Activated CD8-positive, alpha-beta memory T cell treated with anti-CD3 and anti-CD28 coated beads, Interleukin-2, amount 50 U/mL, for 1 hour (primary cell): ENCODE measurements at regions not wholly inside any gene's neighbourhood (a gene's known extent, or its start where the extent isn't known, plus 50 kb on each side); places are given as distances from the start of the nearest gene placed in this dataset.
"Not testable (repeated sequence)": the region's sequence is repeated elsewhere in the genome, so short reads cannot be mapped to it uniquely, and the experiment has no call there.

Source experiments
- DNase-seq: peaks from one replicate; pipeline ENCODE4 v3.0.0-alpha.2; 2020; ENCODE audit errors: extremely low read depth

DNA sequence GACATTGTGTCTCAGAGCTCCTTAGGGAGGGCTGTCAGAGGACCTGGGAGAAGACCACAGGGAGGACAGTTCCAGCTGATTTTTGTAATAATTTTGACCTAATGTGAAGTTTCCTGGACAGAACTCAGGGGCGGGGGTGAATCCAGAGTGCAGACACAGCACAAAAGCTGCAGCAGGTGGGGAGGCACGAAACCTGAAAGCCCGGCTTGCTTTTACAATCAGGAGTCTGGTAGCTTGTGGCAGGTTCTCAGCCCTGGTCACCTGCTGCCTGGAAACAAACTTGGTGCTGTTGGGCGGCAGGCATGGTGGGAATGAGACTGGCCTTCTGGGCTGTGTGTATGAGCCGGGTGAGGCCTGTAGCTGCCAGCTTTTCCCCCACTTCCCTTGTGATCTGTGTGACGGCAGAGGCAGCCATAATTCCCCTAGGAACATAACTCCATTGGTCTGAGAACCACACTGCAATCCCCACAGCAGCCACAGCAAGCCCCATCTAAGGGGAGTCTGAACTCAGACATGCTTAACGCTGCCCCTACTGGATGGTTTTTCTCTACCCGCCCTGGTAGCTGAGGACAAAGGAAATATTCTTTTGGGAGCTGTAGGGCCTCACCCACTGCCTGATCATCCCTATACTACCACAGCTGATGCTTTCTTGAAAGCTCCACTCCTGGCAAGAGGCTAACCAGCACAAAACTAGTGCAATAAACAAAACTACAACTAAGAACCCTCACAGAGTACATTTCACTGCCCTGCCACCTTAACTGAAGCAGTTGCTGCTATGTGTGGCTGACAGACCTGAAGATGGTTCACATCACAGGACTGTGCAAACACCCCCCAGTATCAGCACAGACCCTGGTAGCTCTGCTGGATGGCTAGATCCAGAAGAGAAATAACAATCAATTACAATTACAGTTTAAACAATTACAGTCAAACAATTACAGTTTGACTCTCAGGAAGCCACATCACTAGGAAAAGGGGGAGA, 1055.1 kb upstream of the GJE1 start:
- DNase-seq, result no peak

DNA sequence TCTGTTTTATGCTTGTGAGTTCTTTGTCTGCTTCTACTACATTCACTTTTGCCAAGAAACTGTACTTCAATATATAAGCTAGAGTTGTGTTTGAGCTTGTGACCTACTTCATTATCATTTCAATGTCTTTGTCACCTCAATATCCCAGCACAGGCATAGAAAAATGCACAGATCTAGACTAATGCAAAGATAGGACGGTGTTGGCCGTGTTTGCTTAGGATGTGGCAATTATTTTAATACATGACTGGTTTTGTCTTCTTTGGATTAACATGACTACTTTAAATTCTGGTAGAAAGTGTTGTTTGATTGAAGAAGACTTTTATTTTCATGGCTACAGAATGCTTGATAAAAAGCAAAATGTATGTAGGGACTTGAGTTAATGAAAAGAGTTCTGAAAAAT, 1075.0 kb upstream of the GJE1 start:
- no peak for DNase-seq

GRCh38 chr6:141056945-141057625, 1075.6 kb upstream of the GJE1 start:
- no peak for DNase-seq

- no peak for DNase-seq
Measured at GRCh38 chr6:141050471-141050870, 1082.3 kb upstream of the GJE1 start.

GRCh38 chr6:141048451-141048850, 1084.3 kb upstream of the GJE1 start:
- DNase-seq, result no peak

DNA sequence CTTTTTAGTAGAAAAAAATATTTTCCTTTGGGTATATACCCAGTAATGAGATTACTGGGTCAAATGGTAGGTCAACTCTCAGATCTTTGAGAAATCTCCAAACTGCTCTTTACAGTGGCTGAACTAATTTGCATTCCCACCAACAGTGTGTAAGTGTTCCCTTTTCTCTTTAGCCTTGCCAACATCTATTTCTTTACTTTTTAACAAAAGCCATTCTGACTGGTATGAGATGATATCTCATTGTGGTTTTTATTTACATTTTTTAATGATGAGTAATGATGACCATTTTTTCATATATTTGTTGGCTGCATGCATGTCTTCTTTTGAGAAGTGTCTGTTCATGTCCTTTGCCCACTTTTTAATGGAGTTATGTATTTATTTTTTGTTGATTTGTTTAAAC, 1086.2 kb upstream of the GJE1 start:
- not testable (repeated sequence) for DNase-seq

- no peak for DNase-seq
Measured at GRCh38 chr6:141041596-141042087, 1091.1 kb upstream of the GJE1 start.

DNA sequence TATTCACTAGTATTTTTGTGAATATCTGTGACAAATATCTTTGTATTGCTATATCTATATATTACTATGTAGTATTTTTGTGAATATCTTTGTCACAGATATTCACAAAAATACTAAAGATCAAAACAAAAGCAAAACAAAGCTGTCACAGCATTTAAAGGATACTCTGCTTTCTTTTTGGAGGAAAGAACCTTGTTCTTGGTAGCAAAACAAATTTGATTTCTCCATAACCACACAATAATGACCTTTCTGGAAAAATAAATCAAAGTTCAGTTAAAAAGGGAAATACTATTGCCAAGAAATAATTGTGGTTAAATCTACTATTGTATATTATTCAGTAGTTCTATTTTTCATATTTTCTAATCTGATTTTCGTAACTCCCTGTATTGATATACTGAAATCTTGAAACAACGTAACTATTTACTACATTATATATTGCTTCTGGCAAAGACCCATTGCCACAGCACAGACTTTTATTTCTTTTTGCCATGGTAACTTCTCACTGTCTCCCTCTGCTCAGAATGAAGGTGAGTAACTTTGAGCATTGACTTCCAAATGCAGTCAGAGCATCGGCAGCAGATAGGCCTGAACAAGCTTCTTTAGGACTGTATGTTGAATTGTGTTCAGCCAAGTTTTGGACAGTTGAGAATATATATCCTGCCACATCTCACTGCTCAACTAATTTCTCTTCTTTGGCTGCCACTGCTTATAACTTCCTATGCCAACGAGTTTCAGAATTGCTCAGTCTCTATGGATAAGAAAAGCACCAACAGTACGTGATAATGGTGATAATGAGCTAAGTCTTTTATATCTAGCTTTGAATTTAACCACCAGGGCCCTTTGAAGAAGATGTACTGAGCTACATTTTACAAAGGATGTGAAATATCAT, 1097.2 kb upstream of the GJE1 start:
- no peak for DNase-seq

GRCh38 chr6:141033101-141033500, 1099.6 kb upstream of the GJE1 start:
- no peak for DNase-seq

DNA sequence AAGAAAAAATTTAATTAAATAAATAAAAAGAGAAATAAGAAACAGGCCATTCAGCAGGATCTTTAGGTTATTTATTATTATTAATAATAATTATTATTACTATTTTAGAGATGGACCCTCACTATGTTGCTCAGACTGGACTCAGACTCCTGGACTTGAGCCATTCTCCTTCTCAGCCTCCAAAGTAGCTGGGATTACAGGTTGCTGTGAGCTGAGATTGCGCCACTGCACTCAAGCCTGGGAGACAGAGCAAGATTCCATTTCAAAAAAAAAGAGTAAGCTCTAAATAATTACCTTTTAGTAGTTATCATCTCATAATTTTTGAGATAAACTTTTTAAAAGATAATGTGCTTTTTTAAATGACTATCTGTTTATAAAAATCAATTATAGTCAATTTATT, 1102.8 kb upstream of the GJE1 start:
- no peak for DNase-seq

DNA sequence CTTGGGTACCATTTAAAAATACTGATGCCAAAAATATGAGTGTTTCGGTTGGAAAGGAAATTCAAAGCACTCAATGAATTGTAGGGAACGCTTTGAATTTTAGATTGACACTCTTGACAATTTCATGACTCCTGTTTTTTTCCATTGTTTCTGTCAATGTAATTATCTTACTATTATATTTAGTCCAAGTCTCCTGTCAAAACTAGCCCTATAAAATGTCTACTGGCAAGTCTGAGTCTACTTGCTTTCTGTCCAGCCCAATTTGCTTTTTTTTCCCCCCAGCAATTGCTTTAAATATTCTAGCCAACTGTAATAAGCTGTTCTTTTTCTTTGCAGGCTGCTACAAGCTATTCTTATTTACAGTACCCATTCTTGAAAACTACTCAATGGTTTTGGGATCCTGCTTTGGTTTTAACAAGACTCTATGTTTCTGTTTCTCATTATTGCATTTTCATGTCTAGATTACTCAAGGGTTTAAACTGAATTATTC, 1103.9 kb upstream of the GJE1 start:
- no peak for DNase-seq

- DNase-seq, result no peak
Measured at GRCh38 chr6:141026504-141026903, 1106.2 kb upstream of the GJE1 start.

- DNase-seq, result no peak
Measured at GRCh38 chr6:141024526-141024925, 1108.2 kb upstream of the GJE1 start.

DNA sequence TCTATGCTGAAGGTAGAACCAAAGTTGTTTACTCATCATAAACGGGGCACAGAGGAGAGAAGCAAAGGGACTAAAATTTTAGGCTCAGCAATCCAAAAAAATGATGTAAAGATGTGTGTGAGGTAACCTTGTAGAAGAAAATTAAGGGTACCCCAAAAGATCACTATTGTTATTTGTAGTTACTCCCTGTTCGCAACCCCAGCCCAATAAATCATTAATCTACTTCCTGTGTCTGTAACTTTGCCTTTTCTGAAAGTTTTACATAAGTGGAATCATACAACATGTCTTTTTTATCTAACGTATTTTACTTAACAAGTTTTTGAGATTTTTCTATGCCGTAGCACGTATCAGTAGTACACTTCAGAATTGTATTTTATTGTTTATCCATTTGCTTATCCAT, 1114.8 kb upstream of the GJE1 start:
- no peak for DNase-seq

- DNase-seq, result no peak
Measured at GRCh38 chr6:141000917-141001316, 1131.8 kb upstream of the GJE1 start.

- no peak for DNase-seq
Measured at GRCh38 chr6:140993515-140993914, 1139.2 kb upstream of the GJE1 start.

DNA sequence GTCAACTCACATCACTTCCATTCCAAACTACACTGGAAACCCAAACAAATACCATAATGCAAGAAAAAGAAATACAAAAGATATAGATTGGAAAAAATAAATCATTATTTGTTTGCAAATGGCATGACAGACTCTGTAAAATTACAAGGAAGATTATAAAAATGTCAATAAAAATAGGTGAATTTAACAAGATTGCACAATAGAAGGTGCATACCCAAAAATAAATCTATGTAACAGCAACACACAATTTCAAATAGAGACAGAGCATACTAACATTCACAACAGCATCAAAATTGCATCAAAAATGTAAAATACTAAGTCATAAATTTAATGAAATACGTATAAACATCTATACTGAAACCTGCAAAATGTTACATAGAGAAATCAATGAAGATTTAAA, 1140.0 kb upstream of the GJE1 start:
- DNase-seq, result no peak

DNA sequence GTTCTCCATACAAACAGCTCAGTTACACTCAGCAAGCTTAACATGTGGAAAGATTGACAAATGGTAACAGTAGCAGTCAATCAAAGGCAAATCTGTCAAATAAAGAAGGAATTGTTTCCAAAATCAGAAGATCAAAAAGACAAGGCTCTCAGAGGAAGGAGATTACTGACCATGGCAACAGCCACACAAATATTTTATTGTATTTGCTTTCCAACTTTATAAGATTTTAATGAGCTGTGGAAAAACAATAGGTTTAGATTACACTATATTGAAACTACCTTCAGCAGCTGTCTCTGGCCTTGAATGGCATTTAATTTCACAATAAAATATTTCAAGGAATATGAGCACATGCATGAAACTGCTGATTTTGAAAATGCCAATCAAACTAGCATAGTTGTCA, 1143.9 kb upstream of the GJE1 start:
- no peak for DNase-seq

- no peak for DNase-seq
Measured at GRCh38 chr6:140987364-140988155, 1145.2 kb upstream of the GJE1 start.

- no peak for DNase-seq
Measured at GRCh38 chr6:140985679-140986275, 1146.9 kb upstream of the GJE1 start.
